Esophagus (tissue), 2 donors: ENCODE measurements at regions not wholly inside any gene's neighbourhood (a gene's known extent, or its start where the extent isn't known, plus 50 kb on each side); places are given as distances from the start of the nearest gene placed in this dataset.
"Not testable (repeated sequence)": the region's sequence is repeated elsewhere in the genome, so short reads cannot be mapped to it uniquely, and the experiment has no call there.

Experiments used
- H3K27ac ChIP-seq, 2 donors: one replicate each; pipeline ENCODE4 v1.5.1; 2013; ENCODE audit warnings: low read depth in 2 of 2, mild to moderate bottlenecking in 2 of 2, inconsistent platforms in 1 of 2, low read length in 1 of 2, moderate library complexity in 1 of 2
- H3K27me3 ChIP-seq, 2 donors: one replicate each; pipeline ENCODE4 v1.6.1; 2013; ENCODE audit warnings: low read length in 2 of 2, control low read depth in 1 of 2, mild to moderate bottlenecking in 1 of 2; ENCODE audit not compliant: insufficient read depth in 2 of 2, control insufficient read depth in 1 of 2
- H3K36me3 ChIP-seq, 2 donors: one replicate each; pipeline ENCODE4 v1.6.1; 2013; ENCODE audit warnings: low read length in 1 of 2; ENCODE audit not compliant: control insufficient read depth in 2 of 2, insufficient read depth in 2 of 2
- H3K4me1 ChIP-seq, 2 donors: one replicate each; pipeline ENCODE4 v1.6.1; 2013; ENCODE audit warnings: low read length in 1 of 2; ENCODE audit not compliant: control insufficient read depth in 2 of 2, insufficient read depth in 2 of 2
- H3K4me3 ChIP-seq, 2 donors: one replicate each; pipeline ENCODE4 v1.5.1; 2013; ENCODE audit warnings: low read length in 2 of 2, mild to moderate bottlenecking in 2 of 2, low read depth in 1 of 2, moderate library complexity in 1 of 2
- H3K9me3 ChIP-seq, 2 donors: one replicate each; pipeline ENCODE4 v1.6.1; 2013; ENCODE audit warnings: mild to moderate bottlenecking in 2 of 2, low read depth in 1 of 2, low read length in 1 of 2, moderate library complexity in 1 of 2; ENCODE audit not compliant: control insufficient read depth in 2 of 2, insufficient read depth in 1 of 2
- WGBS, 2 donors: extraction: QIAGEN DNeasy Blood & Tissue Kit; methylation state at CpG; one replicate each; pipeline ENCODE4 v1.1.7; 2013; 5-methylcytosine and 5-hydroxymethylcytosine counted together
- donor health status: healthy with polysubstance abuse.
- donor health status: Bipolar disorder and iron deficiency.

DNA sequence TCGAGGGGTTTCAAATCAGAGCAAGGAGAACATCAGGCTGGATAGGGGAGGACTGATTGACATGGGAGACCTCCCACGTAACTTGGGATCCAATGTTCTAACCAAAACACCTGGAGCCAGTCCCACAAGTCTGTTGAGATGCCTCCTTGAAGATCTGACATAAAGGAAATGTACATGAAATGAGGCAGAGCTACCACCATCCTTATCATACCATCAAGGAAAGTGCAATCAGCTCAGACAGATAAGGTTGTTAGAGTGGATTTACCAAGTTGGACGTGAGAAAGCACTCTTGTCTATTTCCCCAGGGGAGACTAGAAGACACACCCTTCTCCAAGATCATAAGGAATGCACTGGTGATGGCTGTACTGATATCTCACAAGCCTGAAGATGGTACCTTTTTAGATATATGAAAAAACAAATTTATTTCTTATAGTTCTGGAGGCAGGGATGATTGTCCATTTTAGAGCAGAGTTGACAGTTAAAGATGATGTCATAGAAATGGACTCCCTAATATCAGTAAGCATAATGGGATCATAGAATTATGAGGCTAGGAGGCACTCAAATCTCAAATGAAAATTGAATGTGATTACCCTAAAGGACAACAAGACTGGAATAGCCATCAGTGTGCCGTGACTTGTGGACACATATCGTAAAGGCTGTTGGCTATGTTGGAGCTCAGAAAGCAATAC lies 129.1 kb upstream of the RAB4A start:
- Histone ChIP-seq H3K27me3 (no peaks in the 10 kb centered on the region), H3K4me3 (no peak overlapping the region), H3K4me1 (no peaks in the 10 kb centered on the region), H3K9me3 (no peaks in the 10 kb centered on the region), H3K36me3 (no peaks in the 10 kb centered on the region), H3K27ac (no peak overlapping the region)
- 84 to 89% methylated on average over 5 of the region's 5 CpGs for WGBS, 2 donors

- Histone ChIP-seq H3K4me1 (peaks cover 0 to under 1% of the 10 kb centered on the region in 2 donors), H3K36me3 (no peaks in the 10 kb centered on the region), H3K9me3 (no peaks in the 10 kb centered on the region), H3K27me3 (no peaks in the 10 kb centered on the region), H3K27ac (no peak overlapping the region), H3K4me3 (no peak overlapping the region)
- WGBS, 2 donors, result 68 to 72% methylated on average over 2 of the region's 2 CpGs
These were observed 128.4 kb upstream of the RAB4A start for GRCh38 chr1:229142471-229142870.

DNA sequence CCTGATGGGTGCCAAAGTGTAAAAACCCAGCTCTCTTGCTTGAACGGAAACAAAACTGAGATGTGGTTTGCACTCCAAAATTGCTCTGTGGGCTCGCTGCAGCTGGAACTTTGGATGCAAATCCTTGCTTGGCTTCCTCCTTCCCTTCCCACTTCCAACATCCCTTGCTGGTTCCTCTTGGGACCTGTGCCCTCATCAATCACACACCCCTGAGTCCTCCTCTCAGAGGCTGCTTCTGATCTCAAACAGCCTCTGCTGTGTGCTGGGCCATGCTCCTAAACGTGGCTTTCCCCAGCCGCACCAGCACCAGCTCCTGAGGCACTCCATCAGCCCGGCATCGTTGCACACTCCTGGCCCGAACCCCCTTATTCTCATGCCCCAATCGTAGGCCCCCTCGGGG lies 124.3 kb upstream of the RAB4A start:
- H3K4me1 ChIP-seq, result peaks cover 0 to 2% of the 10 kb centered on the region in 2 donors
- H3K9me3 ChIP-seq, result no peaks in the 10 kb centered on the region
- WGBS, 2 donors, result 50 to 60% methylated on average over 9 of the region's 9 CpGs
- no peaks in the 10 kb centered on the region for H3K36me3 ChIP-seq
- no peaks in the 10 kb centered on the region for H3K27me3 ChIP-seq
- no peak overlapping the region for H3K4me3 ChIP-seq
- no peak overlapping the region for H3K27ac ChIP-seq

DNA sequence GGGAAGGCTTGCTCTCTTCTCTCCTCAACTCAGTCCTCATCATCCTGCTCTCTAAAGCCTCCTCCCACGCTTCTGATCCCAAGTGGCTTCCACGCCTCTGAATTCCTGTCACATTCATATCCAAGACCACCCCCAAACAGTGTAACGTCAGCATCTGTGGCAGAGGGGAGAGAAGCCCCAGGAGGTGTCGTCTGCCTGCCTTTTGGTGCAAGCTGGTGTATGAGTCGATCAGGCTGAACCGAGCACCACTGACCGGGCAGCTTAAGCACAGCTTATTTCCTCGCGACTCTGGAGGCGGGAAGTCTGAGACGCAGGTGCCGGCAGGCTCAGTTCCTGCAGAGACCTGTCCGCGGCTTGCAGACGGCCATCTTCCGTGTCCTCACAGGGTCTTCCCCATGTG lies 123.8 kb upstream of the RAB4A start:
- no peak overlapping the region for H3K27ac ChIP-seq
- H3K36me3 ChIP-seq, result no peaks in the 10 kb centered on the region
- no peak overlapping the region for H3K4me3 ChIP-seq
- no peaks in the 10 kb centered on the region for H3K27me3 ChIP-seq
- no peaks in the 10 kb centered on the region for H3K9me3 ChIP-seq
- 33 to 51% methylated on average over 16 of the region's 16 CpGs for WGBS, 2 donors
- peaks cover 0 to 2% of the 10 kb centered on the region in 2 donors for H3K4me1 ChIP-seq

- Histone ChIP-seq H3K27ac (no peak overlapping the region), H3K36me3 (no peaks in the 10 kb centered on the region), H3K4me3 (no peak overlapping the region), H3K4me1 (peaks cover 0 to 2% of the 10 kb centered on the region in 2 donors), H3K27me3 (no peaks in the 10 kb centered on the region), H3K9me3 (no peaks in the 10 kb centered on the region)
- WGBS, 2 donors, result 56 to 75% methylated on average over 13 of the region's 13 CpGs
These were observed 122.8 kb upstream of the RAB4A start for GRCh38 chr1:229148041-229148671.

DNA sequence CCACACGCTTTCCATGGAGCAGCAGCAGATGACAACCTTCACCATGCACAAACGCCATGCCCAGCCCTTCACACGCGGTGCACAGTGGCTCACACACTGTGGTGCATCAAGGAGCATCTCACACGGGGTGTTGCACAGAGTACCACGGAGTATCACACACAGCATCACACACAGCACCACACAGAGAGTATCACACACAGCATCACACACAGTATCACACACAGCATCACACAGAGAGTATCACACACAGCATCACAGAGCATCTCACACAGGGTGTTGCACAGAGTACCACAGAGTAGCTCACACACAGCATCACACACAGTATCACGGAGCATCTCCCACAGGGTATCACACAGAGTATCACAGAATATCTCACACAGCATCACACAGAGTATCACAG lies 122.2 kb upstream of the RAB4A start:
- Histone ChIP-seq H3K9me3 (no peaks in the 10 kb centered on the region), H3K27ac (no peak overlapping the region), H3K36me3 (no peaks in the 10 kb centered on the region), H3K4me1 (peaks cover 0 to 2% of the 10 kb centered on the region in 2 donors), H3K4me3 (no peak overlapping the region), H3K27me3 (no peaks in the 10 kb centered on the region)
- WGBS, 2 donors, result 76 to 79% methylated on average over 7 of the region's 7 CpGs

- Histone ChIP-seq H3K27me3 (no peaks in the 10 kb centered on the region), H3K36me3 (no peaks in the 10 kb centered on the region), H3K4me3 (no peak overlapping the region), H3K9me3 (no peaks in the 10 kb centered on the region), H3K27ac (no peak overlapping the region), H3K4me1 (peaks cover 0 to 2% of the 10 kb centered on the region in 2 donors)
- 93 to 94% methylated on average over 2 of the region's 2 CpGs for WGBS, 2 donors
These were observed 121.5 kb upstream of the RAB4A start for GRCh38 chr1:229149435-229149834.

- WGBS, 2 donors, result 82 to 84% methylated on average over 7 of the region's 7 CpGs
- no peaks in the 10 kb centered on the region for H3K36me3 ChIP-seq
- no peak overlapping the region for H3K4me3 ChIP-seq
- H3K9me3 ChIP-seq, result no peaks in the 10 kb centered on the region
- no peaks in the 10 kb centered on the region for H3K27me3 ChIP-seq
- H3K27ac ChIP-seq, result no peak overlapping the region
- peaks cover 0 to 2% of the 10 kb centered on the region in 2 donors for H3K4me1 ChIP-seq
These were observed 120.4 kb upstream of the RAB4A start for GRCh38 chr1:229150518-229150917.

GRCh38 chr1:229151412-229151811 lies 119.5 kb upstream of the RAB4A start:
- H3K27me3 ChIP-seq, H3K27ac ChIP-seq, H3K4me1 ChIP-seq, H3K36me3 ChIP-seq, H3K9me3 ChIP-seq, H3K4me3 ChIP-seq: not testable (repeated sequence)
- WGBS, 2 donors, result 84 to 99% methylated on average over 4 of the region's 4 CpGs

GRCh38 chr1:229152311-229152710 lies 118.6 kb upstream of the RAB4A start:
- no peaks in the 10 kb centered on the region for H3K36me3 ChIP-seq
- H3K27me3 ChIP-seq, result no peaks in the 10 kb centered on the region
- no peak overlapping the region for H3K4me3 ChIP-seq
- WGBS, 2 donors, result 80 to 85% methylated on average over 2 of the region's 2 CpGs
- H3K27ac ChIP-seq, result no peak overlapping the region
- H3K9me3 ChIP-seq, result no peaks in the 10 kb centered on the region
- H3K4me1 ChIP-seq, result peaks cover 0 to 2% of the 10 kb centered on the region in 2 donors
